ENCODE measurements at regions not wholly inside any gene's neighbourhood (a gene's known extent, or its start where the extent isn't known, plus 50 kb on each side); places are given as distances from the start of the nearest gene placed in this dataset.
"Not testable (repeated sequence)": the region's sequence is repeated elsewhere in the genome, so short reads cannot be mapped to it uniquely, and the experiment has no call there.

GRCh38 chr4:64738240-64738639, 329.0 kb upstream of the TECRL start:
- Histone ChIP-seq H3K27ac (ENCODE audit: insufficient read depth, low read length) (no peak overlapping the region), H3K79me1 (ENCODE audit: low read depth in 1 of 2, low read length in 2 of 2) (no peaks in the 10 kb centered on the region), H3K56ac (ENCODE audit: extremely low read depth, insufficient read depth, low read length) (no peak overlapping the region), H2BK5ac (ENCODE audit: low read depth, low read length, poor library complexity, severe bottlenecking) (no peak overlapping the region), H2AK9ac (replicated peaks; ENCODE audit: low read depth, low read length, poor library complexity) (no peak overlapping the region), H3K18ac (ENCODE audit: low read depth, low read length) (no peak overlapping the region), H2BK20ac (ENCODE audit: low read depth, low read length) (no peak overlapping the region), H3K4ac (ENCODE audit: low read depth, low read length) (no peak overlapping the region), H3K4me3 (ENCODE audit: insufficient read depth, low read depth, low read length) (no peak overlapping the region), H3K9me1 (ENCODE audit: insufficient read depth, low read length) (no peaks in the 10 kb centered on the region), H3K4me1 (ENCODE audit: control insufficient read depth, insufficient read depth, low read length) (no peaks in the 10 kb centered on the region), H3K23ac (ENCODE audit: low read depth, low read length) (no peak overlapping the region), H2BK120ac (ENCODE audit: low read depth, low read length) (no peak overlapping the region), H3K14ac (replicated peaks; ENCODE audit: low read depth, low read length) (no peak overlapping the region), H4K8ac (ENCODE audit: low read depth in 2 of 2, low read length in 2 of 2) (no peak overlapping the region), H3K36me3 (ENCODE audit: control insufficient read depth, insufficient read depth, low read length) (no peaks in the 10 kb centered on the region), H2BK15ac (ENCODE audit: low read depth, low read length) (no peak overlapping the region), H3K27me3 (ENCODE audit: control insufficient read depth, insufficient read depth, low read length) (no peaks in the 10 kb centered on the region), H3K4me2 (ENCODE audit: low read depth, low read length) (no peak overlapping the region), H3K9ac (ENCODE audit: low read depth, low read length) (no peak overlapping the region), H4K5ac (ENCODE audit: low read depth, low read length) (no peak overlapping the region), H3K9me3 (ENCODE audit: control insufficient read depth, insufficient read depth, low read length) (no peaks in the 10 kb centered on the region), H2AFZ (replicated peaks; ENCODE audit: low read length, poor library complexity) (no peak overlapping the region), H4K20me1 (ENCODE audit: insufficient read depth, low read length) (no peaks in the 10 kb centered on the region), H4K91ac (ENCODE audit: insufficient read depth, low read depth, low read length) (no peak overlapping the region), H2AK5ac (ENCODE audit: low read depth, low read length) (no peak overlapping the region)
- in situ Hi-C loops (cut with MboI; ENCODE audit: low sequenced_read_pairs), result no loop called here
- ChIA-PET POLR2A (ENCODE audit: unreplicated experiment) (no interaction called here), CTCF (no interaction called here)
- WGBS, 2 experiments (ENCODE audit: extremely low coverage in 2 of 2, insufficient read length in 1 of 2), result no CpG with 5 or more reads among the region's 3 CpGs
- DNase-seq (no peak), ATAC-seq (ENCODE audit: low read depth) (no peak)
- TF ChIP-seq CHD1 (IDR thresholded peaks at IDR 0.05; ENCODE audit: low read depth, low read length) (no peak), RCOR1 (IDR thresholded peaks at IDR 0.05; ENCODE audit: insufficient replicate concordance, low read length) (no peak), ELK1 (IDR thresholded peaks at IDR 0.05; ENCODE audit: borderline replicate concordance, low read depth, low read length) (no peak)
- dilution Hi-C loops (cut with HindIII; ENCODE audit: low sequenced_read_pairs, unreplicated experiment), result no loop called here
- intact Hi-C loops (cut with micrococcal nuclease), result no loop called here
- BruUV-seq (replicated peaks), result no TSS peak

DNA sequence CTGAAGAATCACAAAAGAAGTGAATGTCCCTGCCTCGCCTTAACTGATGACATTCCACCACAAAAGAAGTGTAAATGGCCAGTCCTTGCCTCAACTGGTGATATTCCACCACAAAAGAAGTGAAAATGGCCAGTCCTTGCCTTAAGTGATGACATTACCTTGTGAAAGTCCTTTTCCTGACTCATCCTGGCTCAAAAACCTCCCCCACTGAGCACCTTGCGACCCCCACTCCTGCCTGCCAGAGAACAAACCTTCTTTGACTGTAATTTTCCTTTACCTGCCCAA, 328.5 kb upstream of the TECRL start:
- H3K36me3 ChIP-seq (ENCODE audit: control insufficient read depth, insufficient read depth, low read length); H2AFZ ChIP-seq (replicated peaks; ENCODE audit: low read length, poor library complexity); H2AK9ac ChIP-seq (replicated peaks; ENCODE audit: low read depth, low read length, poor library complexity); H2BK20ac ChIP-seq (ENCODE audit: low read depth, low read length); H2BK15ac ChIP-seq (ENCODE audit: low read depth, low read length); H2AK5ac ChIP-seq (ENCODE audit: low read depth, low read length); H2BK5ac ChIP-seq (ENCODE audit: low read depth, low read length, poor library complexity, severe bottlenecking); H3K4me1 ChIP-seq (ENCODE audit: control insufficient read depth, insufficient read depth, low read length); H4K20me1 ChIP-seq (ENCODE audit: insufficient read depth, low read length); H3K9me1 ChIP-seq (ENCODE audit: insufficient read depth, low read length); H3K23ac ChIP-seq (ENCODE audit: low read depth, low read length); H3K4me2 ChIP-seq (ENCODE audit: low read depth, low read length); DNase-seq; BruUV-seq (replicated peaks); H4K5ac ChIP-seq (ENCODE audit: low read depth, low read length); H3K56ac ChIP-seq (ENCODE audit: extremely low read depth, insufficient read depth, low read length); H3K27ac ChIP-seq (ENCODE audit: insufficient read depth, low read length); H3K27me3 ChIP-seq (ENCODE audit: control insufficient read depth, insufficient read depth, low read length); H4K91ac ChIP-seq (ENCODE audit: insufficient read depth, low read depth, low read length); intact Hi-C loops (cut with micrococcal nuclease); H3K14ac ChIP-seq (replicated peaks; ENCODE audit: low read depth, low read length); dilution Hi-C loops (cut with HindIII; ENCODE audit: low sequenced_read_pairs, unreplicated experiment); ATAC-seq (ENCODE audit: low read depth); H3K18ac ChIP-seq (ENCODE audit: low read depth, low read length); H3K4me3 ChIP-seq (ENCODE audit: insufficient read depth, low read depth, low read length); H3K4ac ChIP-seq (ENCODE audit: low read depth, low read length); H3K9ac ChIP-seq (ENCODE audit: low read depth, low read length); H4K8ac ChIP-seq (ENCODE audit: low read depth in 2 of 2, low read length in 2 of 2); H2BK120ac ChIP-seq (ENCODE audit: low read depth, low read length); H3K9me3 ChIP-seq (ENCODE audit: control insufficient read depth, insufficient read depth, low read length); H3K79me1 ChIP-seq (ENCODE audit: low read depth in 1 of 2, low read length in 2 of 2); in situ Hi-C loops (cut with MboI; ENCODE audit: low sequenced_read_pairs); POLR2A ChIA-PET (ENCODE audit: unreplicated experiment): not testable (repeated sequence)
- WGBS, 2 experiments (ENCODE audit: extremely low coverage in 2 of 2, insufficient read length in 1 of 2), result 0% methylated on average over 1 of the region's 2 CpGs; no CpG with 5 or more reads in 1 of the 2 experiments
- CTCF ChIA-PET, result interaction anchor here (0.7 kb wide), 1 partner anchor 661 kb away, joined by 3 read pairs; no protein-coding TSS in a partner anchor

Data from IMR-90 (cell line).